ENCODE measurements at regions not wholly inside any gene's neighbourhood (a gene's known extent, or its start where the extent isn't known, plus 50 kb on each side); places are given as distances from the start of the nearest gene placed in this dataset.

GRCh38 chr14:97841762-97842161 is 1044.6 kb downstream of the VRK1 start:
- no peak for DNase-seq
- Histone ChIP-seq H3K27me3 (ENCODE audit: control insufficient read depth in 3 of 3, insufficient read depth in 3 of 3, low read length in 3 of 3) (no peaks in the 10 kb centered on the region), H3K4me1 (ENCODE audit: control insufficient read depth in 3 of 3, insufficient read depth in 2 of 3, low read depth in 1 of 3, low read length in 2 of 3) (no peaks in the 10 kb centered on the region), H3K36me3 (ENCODE audit: control insufficient read depth in 3 of 3, insufficient read depth in 2 of 3, low read depth in 1 of 3, low read length in 3 of 3) (no peaks in the 10 kb centered on the region), H3K9me3 (ENCODE audit: control insufficient read depth in 2 of 2, insufficient read depth in 1 of 2, low read depth in 1 of 2, low read length in 1 of 2) (no peaks in the 10 kb centered on the region), H3K4me3 (ENCODE audit: low read depth in 1 of 3, low read length in 3 of 3) (no peak overlapping the region), H3K27ac (ENCODE audit: low read depth in 1 of 3, low read length in 2 of 3) (no peak overlapping the region)
- WGBS, 3 donors: 58 to 77% (median 72%) methylated on average over 5 of the region's 5 CpGs
- no peak for FAIRE-seq

- Histone ChIP-seq H3K27me3 (ENCODE audit: control insufficient read depth in 3 of 3, insufficient read depth in 3 of 3, low read length in 3 of 3) (no peaks in the 10 kb centered on the region), H3K4me3 (ENCODE audit: low read depth in 1 of 3, low read length in 3 of 3) (no peak overlapping the region), H3K4me1 (ENCODE audit: control insufficient read depth in 3 of 3, insufficient read depth in 2 of 3, low read depth in 1 of 3, low read length in 2 of 3) (no peaks in the 10 kb centered on the region), H3K36me3 (ENCODE audit: control insufficient read depth in 3 of 3, insufficient read depth in 2 of 3, low read depth in 1 of 3, low read length in 3 of 3) (no peaks in the 10 kb centered on the region), H3K27ac (ENCODE audit: low read depth in 1 of 3, low read length in 2 of 3) (no peak overlapping the region), H3K9me3 (ENCODE audit: control insufficient read depth in 2 of 2, insufficient read depth in 1 of 2, low read depth in 1 of 2, low read length in 1 of 2) (no peaks in the 10 kb centered on the region)
- FAIRE-seq: no peak
- DNase-seq: no peak
- 63 to 73% (median 73%) methylated on average over 5 of the region's 5 CpGs for WGBS, 3 donors
Observed at GRCh38 chr14:97843066-97843465, 1045.9 kb downstream of the VRK1 start.

- H3K4me1 ChIP-seq (ENCODE audit: control insufficient read depth in 3 of 3, insufficient read depth in 2 of 3, low read depth in 1 of 3, low read length in 2 of 3): no peaks in the 10 kb centered on the region
- no peaks in the 10 kb centered on the region for H3K27me3 ChIP-seq (ENCODE audit: control insufficient read depth in 3 of 3, insufficient read depth in 3 of 3, low read length in 3 of 3)
- no peak overlapping the region for H3K27ac ChIP-seq (ENCODE audit: low read depth in 1 of 3, low read length in 2 of 3)
- H3K9me3 ChIP-seq (ENCODE audit: control insufficient read depth in 2 of 2, insufficient read depth in 1 of 2, low read depth in 1 of 2, low read length in 1 of 2): no peaks in the 10 kb centered on the region
- FAIRE-seq (no peak), DNase-seq (no peak)
- H3K4me3 ChIP-seq (ENCODE audit: low read depth in 1 of 3, low read length in 3 of 3): no peak overlapping the region
- no peaks in the 10 kb centered on the region for H3K36me3 ChIP-seq (ENCODE audit: control insufficient read depth in 3 of 3, insufficient read depth in 2 of 3, low read depth in 1 of 3, low read length in 3 of 3)
- WGBS, 3 donors: 30 to 73% (median 42%) methylated on average over 2 of the region's 2 CpGs
Observed at GRCh38 chr14:97844042-97844441, 1046.9 kb downstream of the VRK1 start.

GRCh38 chr14:97846156-97846555 is 1049.0 kb downstream of the VRK1 start:
- H3K4me3 ChIP-seq (ENCODE audit: low read depth in 1 of 3, low read length in 3 of 3): no peak overlapping the region
- FAIRE-seq (no peak), DNase-seq (no peak)
- no peak overlapping the region for H3K27ac ChIP-seq (ENCODE audit: low read depth in 1 of 3, low read length in 2 of 3)
- no peaks in the 10 kb centered on the region for H3K36me3 ChIP-seq (ENCODE audit: control insufficient read depth in 3 of 3, insufficient read depth in 2 of 3, low read depth in 1 of 3, low read length in 3 of 3)
- H3K4me1 ChIP-seq (ENCODE audit: control insufficient read depth in 3 of 3, insufficient read depth in 2 of 3, low read depth in 1 of 3, low read length in 2 of 3): no peaks in the 10 kb centered on the region
- no peaks in the 10 kb centered on the region for H3K9me3 ChIP-seq (ENCODE audit: control insufficient read depth in 2 of 2, insufficient read depth in 1 of 2, low read depth in 1 of 2, low read length in 1 of 2)
- WGBS, 3 donors: 76 to 83% (median 81%) methylated on average over 1 of the region's 1 CpG
- no peaks in the 10 kb centered on the region for H3K27me3 ChIP-seq (ENCODE audit: control insufficient read depth in 3 of 3, insufficient read depth in 3 of 3, low read length in 3 of 3)

GRCh38 chr14:97848317-97848980 is 1051.3 kb downstream of the VRK1 start:
- H3K27ac ChIP-seq (ENCODE audit: low read depth in 1 of 3, low read length in 2 of 3): no peak overlapping the region
- FAIRE-seq (no peak), DNase-seq (peak; percentile 1 to 18)
- H3K36me3 ChIP-seq (ENCODE audit: control insufficient read depth in 3 of 3, insufficient read depth in 2 of 3, low read depth in 1 of 3, low read length in 3 of 3): no peaks in the 10 kb centered on the region
- no peak overlapping the region for H3K4me3 ChIP-seq (ENCODE audit: low read depth in 1 of 3, low read length in 3 of 3)
- 38 to 51% (median 48%) methylated on average over 13 of the region's 13 CpGs for WGBS, 3 donors
- H3K9me3 ChIP-seq (ENCODE audit: control insufficient read depth in 2 of 2, insufficient read depth in 1 of 2, low read depth in 1 of 2, low read length in 1 of 2): no peaks in the 10 kb centered on the region
- no peaks in the 10 kb centered on the region for H3K27me3 ChIP-seq (ENCODE audit: control insufficient read depth in 3 of 3, insufficient read depth in 3 of 3, low read length in 3 of 3)
- no peaks in the 10 kb centered on the region for H3K4me1 ChIP-seq (ENCODE audit: control insufficient read depth in 3 of 3, insufficient read depth in 2 of 3, low read depth in 1 of 3, low read length in 2 of 3)

GRCh38 chr14:97850466-97850865 is 1053.3 kb downstream of the VRK1 start:
- no peaks in the 10 kb centered on the region for H3K9me3 ChIP-seq (ENCODE audit: control insufficient read depth in 2 of 2, insufficient read depth in 1 of 2, low read depth in 1 of 2, low read length in 1 of 2)
- WGBS, 3 donors: 50 to 59% (median 58%) methylated on average over 2 of the region's 2 CpGs
- FAIRE-seq (no peak), DNase-seq (no peak)
- no peak overlapping the region for H3K4me3 ChIP-seq (ENCODE audit: low read depth in 1 of 3, low read length in 3 of 3)
- H3K4me1 ChIP-seq (ENCODE audit: control insufficient read depth in 3 of 3, insufficient read depth in 2 of 3, low read depth in 1 of 3, low read length in 2 of 3): no peaks in the 10 kb centered on the region
- H3K27ac ChIP-seq (ENCODE audit: low read depth in 1 of 3, low read length in 2 of 3): no peak overlapping the region
- no peaks in the 10 kb centered on the region for H3K36me3 ChIP-seq (ENCODE audit: control insufficient read depth in 3 of 3, insufficient read depth in 2 of 3, low read depth in 1 of 3, low read length in 3 of 3)
- H3K27me3 ChIP-seq (ENCODE audit: control insufficient read depth in 3 of 3, insufficient read depth in 3 of 3, low read length in 3 of 3): no peaks in the 10 kb centered on the region

GRCh38 chr14:97850886-97851285 is 1053.7 kb downstream of the VRK1 start:
- WGBS, 3 donors: 73 to 78% (median 75%) methylated on average over 6 of the region's 6 CpGs
- H3K27me3 ChIP-seq (ENCODE audit: control insufficient read depth in 3 of 3, insufficient read depth in 3 of 3, low read length in 3 of 3): no peaks in the 10 kb centered on the region
- H3K9me3 ChIP-seq (ENCODE audit: control insufficient read depth in 2 of 2, insufficient read depth in 1 of 2, low read depth in 1 of 2, low read length in 1 of 2): no peaks in the 10 kb centered on the region
- H3K27ac ChIP-seq (ENCODE audit: low read depth in 1 of 3, low read length in 2 of 3): no peak overlapping the region
- FAIRE-seq (no peak), DNase-seq (no peak)
- H3K4me1 ChIP-seq (ENCODE audit: control insufficient read depth in 3 of 3, insufficient read depth in 2 of 3, low read depth in 1 of 3, low read length in 2 of 3): no peaks in the 10 kb centered on the region
- H3K36me3 ChIP-seq (ENCODE audit: control insufficient read depth in 3 of 3, insufficient read depth in 2 of 3, low read depth in 1 of 3, low read length in 3 of 3): no peaks in the 10 kb centered on the region
- no peak overlapping the region for H3K4me3 ChIP-seq (ENCODE audit: low read depth in 1 of 3, low read length in 3 of 3)

- no peak for FAIRE-seq
- Histone ChIP-seq H3K4me1 (ENCODE audit: control insufficient read depth in 3 of 3, insufficient read depth in 2 of 3, low read depth in 1 of 3, low read length in 2 of 3) (no peaks in the 10 kb centered on the region), H3K9me3 (ENCODE audit: control insufficient read depth in 2 of 2, insufficient read depth in 1 of 2, low read depth in 1 of 2, low read length in 1 of 2) (no peaks in the 10 kb centered on the region), H3K4me3 (ENCODE audit: low read depth in 1 of 3, low read length in 3 of 3) (no peak overlapping the region), H3K27me3 (ENCODE audit: control insufficient read depth in 3 of 3, insufficient read depth in 3 of 3, low read length in 3 of 3) (no peaks in the 10 kb centered on the region), H3K27ac (ENCODE audit: low read depth in 1 of 3, low read length in 2 of 3) (no peak overlapping the region), H3K36me3 (ENCODE audit: control insufficient read depth in 3 of 3, insufficient read depth in 2 of 3, low read depth in 1 of 3, low read length in 3 of 3) (no peaks in the 10 kb centered on the region)
- WGBS, 3 donors: 60 to 71% (median 69%) methylated on average over 15 of the region's 15 CpGs
- no peak for DNase-seq
Observed at GRCh38 chr14:97851428-97851995, 1054.3 kb downstream of the VRK1 start.

GRCh38 chr14:97854918-97855317 is 1057.7 kb downstream of the VRK1 start:
- FAIRE-seq (no peak), DNase-seq (no peak)
- Histone ChIP-seq H3K9me3 (ENCODE audit: control insufficient read depth in 2 of 2, insufficient read depth in 1 of 2, low read depth in 1 of 2, low read length in 1 of 2) (no peaks in the 10 kb centered on the region), H3K27me3 (ENCODE audit: control insufficient read depth in 3 of 3, insufficient read depth in 3 of 3, low read length in 3 of 3) (no peaks in the 10 kb centered on the region), H3K4me1 (ENCODE audit: control insufficient read depth in 3 of 3, insufficient read depth in 2 of 3, low read depth in 1 of 3, low read length in 2 of 3) (no peaks in the 10 kb centered on the region), H3K36me3 (ENCODE audit: control insufficient read depth in 3 of 3, insufficient read depth in 2 of 3, low read depth in 1 of 3, low read length in 3 of 3) (no peaks in the 10 kb centered on the region), H3K4me3 (ENCODE audit: low read depth in 1 of 3, low read length in 3 of 3) (no peak overlapping the region), H3K27ac (ENCODE audit: low read depth in 1 of 3, low read length in 2 of 3) (no peak overlapping the region)
- WGBS, 3 donors: 64 to 71% (median 68%) methylated on average over 9 of the region's 9 CpGs
